GM18498 (cell line): ENCODE measurements at regions not wholly inside any gene's neighbourhood (a gene's known extent, or its start where the extent isn't known, plus 50 kb on each side); places are given as distances from the start of the nearest gene placed in this dataset.

Source experiments
- ATAC-seq: cut with Tn5 transposase; IDR thresholded peaks from one replicate; pipeline ENCODE4 v1.9.1; 2021; ENCODE audit warnings: mild to moderate bottlenecking, moderate library complexity; ENCODE audit not compliant: unreplicated experiment

- ATAC-seq: no peak
Measured at GRCh38 chr2:133666621-133667020, 98.4 kb upstream of the NCKAP5 start.

- ATAC-seq: no peak
Measured at GRCh38 chr2:133667085-133667484, 98.8 kb upstream of the NCKAP5 start.

- ATAC-seq: no peak
Measured at GRCh38 chr2:133667968-133668367, 99.7 kb upstream of the NCKAP5 start.

GRCh38 chr2:133668547-133668946 lies 100.3 kb upstream of the NCKAP5 start:
- ATAC-seq: no peak

- ATAC-seq: no peak
Measured at GRCh38 chr2:133673305-133673905, 105.1 kb upstream of the NCKAP5 start.

- no peak for ATAC-seq
Measured at GRCh38 chr2:133674066-133674432, 105.8 kb upstream of the NCKAP5 start.

- ATAC-seq: no peak
Measured at GRCh38 chr2:133674433-133675331, 106.4 kb upstream of the NCKAP5 start.

- ATAC-seq: no peak
Measured at GRCh38 chr2:133676392-133677130, 108.3 kb upstream of the NCKAP5 start.

GRCh38 chr2:133680343-133681049 lies 112.2 kb upstream of the NCKAP5 start:
- no peak for ATAC-seq

- no peak for ATAC-seq
Measured at GRCh38 chr2:133682347-133682746, 114.1 kb upstream of the NCKAP5 start.

- ATAC-seq: no peak
Measured at GRCh38 chr2:133682906-133683305, 114.6 kb upstream of the NCKAP5 start.

- ATAC-seq: no peak
Measured at GRCh38 chr2:133685636-133686215, 117.5 kb upstream of the NCKAP5 start.

GRCh38 chr2:133690780-133691179 lies 122.5 kb upstream of the NCKAP5 start:
- ATAC-seq: no peak

- no peak for ATAC-seq
Measured at GRCh38 chr2:133691336-133691735, 123.1 kb upstream of the NCKAP5 start.

- ATAC-seq: no peak
Measured at GRCh38 chr2:133705287-133705686, 137.0 kb upstream of the NCKAP5 start.

- no peak for ATAC-seq
Measured at GRCh38 chr2:133710613-133711012, 142.3 kb upstream of the NCKAP5 start.

- no peak for ATAC-seq
Measured at GRCh38 chr2:133711201-133711600, 142.9 kb upstream of the NCKAP5 start.

- no peak for ATAC-seq
Measured at GRCh38 chr2:133711806-133712205, 143.5 kb upstream of the NCKAP5 start.

- no peak for ATAC-seq
Measured at GRCh38 chr2:133712369-133712768, 144.1 kb upstream of the NCKAP5 start.

GRCh38 chr2:133713049-133713580 lies 144.9 kb upstream of the NCKAP5 start:
- no peak for ATAC-seq
